Mammary epithelial cell (primary cell): ENCODE measurements at regions not wholly inside any gene's neighbourhood (a gene's known extent, or its start where the extent isn't known, plus 50 kb on each side); places are given as distances from the start of the nearest gene placed in this dataset.

ENCODE experiments used
- EZH2 ChIP-seq: IDR thresholded peaks from 2 replicates; pipeline ENCODE4 v1.6.1; 2012; ENCODE audit warnings: low read length, inconsistent platforms, borderline replicate concordance
- TF ChIP-seq, protein P1 (sequence below), 2 donors: IDR thresholded peaks in 1 of 2; conservative IDR thresholded peaks in 1 of 2; 2 replicates each; pipeline ENCODE4 v1.5.1; 2011 to 2012; ENCODE audit warnings: inconsistent platforms in 2 of 2, low read length in 2 of 2, mild to moderate bottlenecking in 2 of 2, control low read depth in 1 of 2, low read depth in 1 of 2; ENCODE audit not compliant: insufficient read depth in 1 of 2; ENCODE audit errors: extremely low read depth in 1 of 2

DNA sequence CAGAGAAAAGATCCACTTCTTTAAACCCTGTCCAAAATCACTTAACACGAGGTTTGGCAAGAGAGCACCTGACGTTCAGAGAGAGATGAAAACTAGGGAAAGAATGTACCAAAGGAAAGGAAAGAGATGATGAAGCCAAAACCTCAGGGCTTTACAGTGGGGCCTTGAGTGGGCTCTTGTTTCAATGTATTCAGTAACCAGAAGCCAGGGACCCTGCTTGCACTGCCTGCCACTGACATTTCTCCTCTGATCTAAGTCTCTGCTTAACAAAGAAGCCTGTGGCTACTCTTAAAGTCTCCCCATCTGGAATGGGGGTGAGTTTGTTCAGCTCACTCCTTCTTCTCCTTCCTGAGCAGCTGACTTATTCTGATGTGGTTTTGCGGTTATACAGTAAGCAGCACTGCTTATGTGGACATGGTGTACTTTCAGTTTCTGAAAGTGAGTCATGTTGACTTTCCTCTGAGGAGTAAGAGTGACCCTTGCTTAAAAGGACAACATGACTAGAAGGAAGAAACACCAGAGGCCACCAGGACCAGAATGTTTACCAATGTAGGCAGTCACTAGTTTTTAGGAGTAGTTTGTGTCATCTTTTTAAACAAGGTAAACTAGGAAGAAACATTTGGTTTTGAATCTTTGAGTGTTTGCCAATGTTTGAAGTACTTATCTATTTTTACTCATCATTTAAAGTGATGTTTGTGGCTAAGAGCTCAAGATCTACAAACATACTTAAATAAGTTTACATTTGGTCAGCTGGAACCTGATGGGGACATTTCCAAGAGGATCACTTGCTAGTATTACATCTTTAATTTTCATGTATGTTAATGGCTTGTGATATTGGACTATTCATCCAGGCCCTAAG, 87.4 kb downstream of the FASLG start:
- TF ChIP-seq, protein P1, sequence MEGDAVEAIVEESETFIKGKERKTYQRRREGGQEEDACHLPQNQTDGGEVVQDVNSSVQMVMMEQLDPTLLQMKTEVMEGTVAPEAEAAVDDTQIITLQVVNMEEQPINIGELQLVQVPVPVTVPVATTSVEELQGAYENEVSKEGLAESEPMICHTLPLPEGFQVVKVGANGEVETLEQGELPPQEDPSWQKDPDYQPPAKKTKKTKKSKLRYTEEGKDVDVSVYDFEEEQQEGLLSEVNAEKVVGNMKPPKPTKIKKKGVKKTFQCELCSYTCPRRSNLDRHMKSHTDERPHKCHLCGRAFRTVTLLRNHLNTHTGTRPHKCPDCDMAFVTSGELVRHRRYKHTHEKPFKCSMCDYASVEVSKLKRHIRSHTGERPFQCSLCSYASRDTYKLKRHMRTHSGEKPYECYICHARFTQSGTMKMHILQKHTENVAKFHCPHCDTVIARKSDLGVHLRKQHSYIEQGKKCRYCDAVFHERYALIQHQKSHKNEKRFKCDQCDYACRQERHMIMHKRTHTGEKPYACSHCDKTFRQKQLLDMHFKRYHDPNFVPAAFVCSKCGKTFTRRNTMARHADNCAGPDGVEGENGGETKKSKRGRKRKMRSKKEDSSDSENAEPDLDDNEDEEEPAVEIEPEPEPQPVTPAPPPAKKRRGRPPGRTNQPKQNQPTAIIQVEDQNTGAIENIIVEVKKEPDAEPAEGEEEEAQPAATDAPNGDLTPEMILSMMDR (conservative IDR thresholded peaks at IDR 0.05 in 1 of 2, IDR thresholded peaks at IDR 0.05 in 1 of 2; ENCODE audit: extremely low read depth in 1 of 2, insufficient read depth in 1 of 2, low read depth in 1 of 2, low read length in 2 of 2) = no peak
- TF ChIP-seq EZH2 = no peak
